HepG2 (cell line): ENCODE measurements at regions not wholly inside any gene's neighbourhood (a gene's known extent, or its start where the extent isn't known, plus 50 kb on each side); places are given as distances from the start of the nearest gene placed in this dataset.

Source experiments
- ASH2L ChIP-seq: fragments of 300-600, 200-600 bp; sonication (generic); IDR thresholded peaks from 2 replicates; pipeline ENCODE4 v1.7.0; 2017; ENCODE audit warnings: low read depth, mild to moderate bottlenecking, moderate library complexity, mixed read lengths, low read length; ENCODE audit not compliant: insufficient read length
- ETV6 ChIP-seq: sonication (generic); formaldehyde crosslinking; conservative IDR thresholded peaks from 2 replicates; pipeline ENCODE4 v1.4.0; 2020; ENCODE audit warnings: missing genetic modification reagents
- FOXK1 ChIP-seq: sonication (generic); formaldehyde crosslinking; IDR thresholded peaks from 2 replicates; pipeline ENCODE4 v1.4.0; 2020; ENCODE audit warnings: low read depth, missing genetic modification reagents, borderline replicate concordance
- HMGXB3 ChIP-seq: sonication (generic); formaldehyde crosslinking; IDR thresholded peaks from 2 replicates; pipeline ENCODE4 v1.4.0; 2020; ENCODE audit warnings: missing genetic modification reagents, borderline replicate concordance
- IKZF5 ChIP-seq: IDR thresholded peaks from 2 replicates; pipeline ENCODE4 v1.6.1; 2018; ENCODE audit warnings: missing genetic modification reagents, mild to moderate bottlenecking, missing compliant biosample characterization
- MED8 ChIP-seq: sonication (generic); formaldehyde crosslinking; IDR thresholded peaks from 2 replicates; pipeline ENCODE4 v1.8.1; 2023; ENCODE audit warnings: mild to moderate bottlenecking, missing genetic modification reagents; ENCODE audit not compliant: insufficient replicate concordance
- PBX2 ChIP-seq: IDR thresholded peaks from 2 replicates; pipeline ENCODE4 v1.6.1; 2016; ENCODE audit warnings: control low read depth
- REXO4 ChIP-seq: sonication (generic); formaldehyde crosslinking; IDR thresholded peaks from 2 replicates; pipeline ENCODE4 v1.8.0; 2022; ENCODE audit warnings: missing genetic modification reagents, mild to moderate bottlenecking, borderline replicate concordance
- SOX5 ChIP-seq: IDR thresholded peaks from 2 replicates; pipeline ENCODE4 v1.6.1; 2016; ENCODE audit warnings: borderline replicate concordance
- SYNCRIP ChIP-seq: fragments of 200-400 bp; formaldehyde crosslinking; IDR thresholded peaks from 2 replicates; pipeline ENCODE4 v1.6.1; 2018; ENCODE audit warnings: mild to moderate bottlenecking, low read depth, low read length; ENCODE audit not compliant: insufficient read depth
- THRA ChIP-seq: sonication (generic); formaldehyde crosslinking; IDR thresholded peaks from 2 replicates; pipeline ENCODE4 v1.4.0; 2020; ENCODE audit warnings: missing genetic modification reagents, borderline replicate concordance
- ZBTB2 ChIP-seq: sonication (generic); formaldehyde crosslinking; IDR thresholded peaks from 2 replicates; pipeline ENCODE4 v1.8.0; 2022; ENCODE audit warnings: low read depth, missing genetic modification reagents
- ZBTB42 ChIP-seq: sonication (generic); formaldehyde crosslinking; IDR thresholded peaks from 2 replicates; pipeline ENCODE4 v1.5.0; 2020; ENCODE audit warnings: mild to moderate bottlenecking, missing genetic modification reagents
- ZFP37 ChIP-seq: sonication (generic); formaldehyde crosslinking; IDR thresholded peaks from 2 replicates; pipeline ENCODE4 v1.4.0; 2020; ENCODE audit warnings: missing genetic modification reagents, borderline replicate concordance
- ZNF282 ChIP-seq: fragments of 450-650 bp; IDR thresholded peaks from 2 replicates; pipeline ENCODE4 v1.6.1; 2018; ENCODE audit not compliant: partially characterized antibody
- ZNF317 ChIP-seq: sonication (generic); formaldehyde crosslinking; IDR thresholded peaks from 2 replicates; pipeline ENCODE4 v1.5.0; 2020; ENCODE audit warnings: mild to moderate bottlenecking, missing genetic modification reagents
- ZNF577 ChIP-seq: sonication (generic); formaldehyde crosslinking; IDR thresholded peaks from 2 replicates; pipeline ENCODE4 v1.4.0; 2020; ENCODE audit warnings: mild to moderate bottlenecking, low read depth, missing genetic modification reagents, borderline replicate concordance
- ZNF674 ChIP-seq: sonication (generic); formaldehyde crosslinking; IDR thresholded peaks from 2 replicates; pipeline ENCODE4 v1.5.0; 2020; ENCODE audit warnings: low read depth, mild to moderate bottlenecking, missing genetic modification reagents

- TF ChIP-seq ZBTB2 (no peak; the same call in 1 of the 2 replicates), MED8 (CRISPR knock-in tag) (peak; percentile 83), IKZF5 (CRISPR knock-in tag) (peak; percentile 43; the same call in 1 of the 2 replicates), ZFP37 (no peak), ZNF317 (CRISPR knock-in tag) (no peak), ASH2L (peak; percentile 94), HMGXB3 (CRISPR knock-in tag) (0 out of 2 replicates have a peak, but pooled peaks have one; percentile 55), FOXK1 (CRISPR knock-in tag) (peak; percentile 97; the same call in 1 of the 2 replicates), SYNCRIP (no peak), PBX2 (CRISPR knock-in tag) (peak; percentile 70), ZNF577 (no peak), ZNF674 (CRISPR knock-in tag) (no peak), REXO4 (CRISPR knock-in tag) (no peak), ZBTB42 (CRISPR knock-in tag) (no peak), ZNF282 (no peak), ETV6 (CRISPR knock-in tag) (no peak), SOX5 (CRISPR knock-in tag) (peak; percentile 97), THRA (CRISPR knock-in tag) (peak; percentile 88; the same call in 1 of the 2 replicates)
These were observed 304.4 kb downstream of the WDR72 start (continued) for GRCh38 chr15:53454843-53455721.
